SJCRH30 (cell line): ENCODE measurements at regions not wholly inside any gene's neighbourhood (a gene's known extent, or its start where the extent isn't known, plus 50 kb on each side); places are given as distances from the start of the nearest gene placed in this dataset.

Experiments
- DNase-seq, 2 experiments: peaks; one replicate each; pipeline ENCODE4 v3.0.0-alpha.2; 2015 to 2020
- H3K27ac ChIP-seq: fragments of 250-450 bp; sonication (Bioruptor Pico); 2 replicates; pipeline ENCODE4 v1.5.1; 2020; ENCODE audit warnings: mild to moderate bottlenecking, moderate library complexity
- H3K27me3 ChIP-seq: fragments of 250-450 bp; sonication (Bioruptor Pico); 2 replicates; pipeline ENCODE4 v1.5.1; 2020; ENCODE audit warnings: mild to moderate bottlenecking, moderate library complexity
- H3K36me3 ChIP-seq: fragments of 250-450 bp; sonication (Bioruptor Pico); 2 replicates; pipeline ENCODE4 v1.5.1; 2020; ENCODE audit warnings: mild to moderate bottlenecking, moderate library complexity
- H3K4me1 ChIP-seq: fragments of 250-450 bp; sonication (Bioruptor Pico); 2 replicates; pipeline ENCODE4 v1.5.1; 2020; ENCODE audit warnings: mild to moderate bottlenecking, moderate library complexity
- H3K4me3 ChIP-seq: fragments of 250-450 bp; sonication (Bioruptor Pico); 2 replicates; pipeline ENCODE4 v1.5.1; 2020; ENCODE audit warnings: mild to moderate bottlenecking, moderate library complexity
- H3K9me3 ChIP-seq: fragments of 250-450 bp; sonication (Bioruptor Pico); replicated peaks from 2 replicates; pipeline ENCODE4 v1.5.1; 2020; ENCODE audit warnings: mild to moderate bottlenecking, moderate library complexity

DNA sequence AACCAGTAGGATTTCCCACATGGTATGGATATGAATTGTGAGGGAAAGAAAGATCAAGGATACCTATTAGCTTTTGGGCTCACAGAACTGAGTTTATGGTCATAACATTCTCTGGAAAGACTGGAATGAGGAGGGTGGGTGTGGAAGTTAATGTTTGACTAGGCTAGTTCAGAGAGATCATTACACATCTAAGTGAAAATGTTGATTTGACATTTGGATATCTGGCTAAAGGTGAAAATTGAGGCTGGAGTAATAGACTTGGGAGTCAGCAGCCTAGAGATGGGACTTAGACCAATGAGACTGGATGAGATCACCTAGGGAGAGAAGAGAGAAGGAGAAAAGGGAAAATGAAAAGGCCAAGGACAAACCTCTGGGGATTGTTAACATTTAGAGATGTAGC is 437.3 kb downstream of the CCSER2 start:
- Histone ChIP-seq H3K36me3 (no peaks in the 10 kb centered on the region), H3K27me3 (no peaks in the 10 kb centered on the region), H3K27ac (no peak overlapping the region), H3K4me1 (no peaks in the 10 kb centered on the region), H3K9me3 (no peaks in the 10 kb centered on the region), H3K4me3 (no peak overlapping the region)
- DNase-seq = no peak

DNA sequence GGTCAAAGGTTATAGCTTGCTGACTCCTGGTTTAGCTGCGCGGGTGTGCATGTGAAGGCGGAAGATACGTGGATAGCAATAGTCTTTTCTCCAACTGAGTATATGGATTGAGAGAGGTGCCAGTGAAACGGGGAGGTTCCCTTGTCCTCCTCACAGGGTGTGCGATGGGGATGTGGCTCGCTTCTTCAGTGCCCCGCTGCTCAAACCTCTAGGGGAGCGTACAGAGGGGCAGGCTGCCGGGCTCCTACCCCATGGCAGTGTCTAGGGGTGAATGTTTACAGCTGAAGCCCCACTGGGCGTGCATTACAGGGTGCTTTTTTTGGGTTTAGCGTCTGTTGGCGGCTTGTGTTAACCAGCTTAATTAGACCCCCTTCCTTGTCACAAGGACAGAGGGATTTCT is 438.5 kb downstream of the CCSER2 start:
- no peaks in the 10 kb centered on the region for H3K4me1 ChIP-seq
- no peaks in the 10 kb centered on the region for H3K36me3 ChIP-seq
- no peaks in the 10 kb centered on the region for H3K9me3 ChIP-seq
- DNase-seq = no peak
- no peak overlapping the region for H3K4me3 ChIP-seq
- no peaks in the 10 kb centered on the region for H3K27me3 ChIP-seq
- H3K27ac ChIP-seq = no peak overlapping the region

GRCh38 chr10:84768132-84768531 is 439.7 kb downstream of the CCSER2 start:
- H3K4me3 ChIP-seq = no peak overlapping the region
- no peaks in the 10 kb centered on the region for H3K27me3 ChIP-seq
- no peaks in the 10 kb centered on the region for H3K36me3 ChIP-seq
- no peaks in the 10 kb centered on the region for H3K9me3 ChIP-seq
- no peaks in the 10 kb centered on the region for H3K4me1 ChIP-seq
- DNase-seq = no peak
- H3K27ac ChIP-seq = no peak overlapping the region

DNA sequence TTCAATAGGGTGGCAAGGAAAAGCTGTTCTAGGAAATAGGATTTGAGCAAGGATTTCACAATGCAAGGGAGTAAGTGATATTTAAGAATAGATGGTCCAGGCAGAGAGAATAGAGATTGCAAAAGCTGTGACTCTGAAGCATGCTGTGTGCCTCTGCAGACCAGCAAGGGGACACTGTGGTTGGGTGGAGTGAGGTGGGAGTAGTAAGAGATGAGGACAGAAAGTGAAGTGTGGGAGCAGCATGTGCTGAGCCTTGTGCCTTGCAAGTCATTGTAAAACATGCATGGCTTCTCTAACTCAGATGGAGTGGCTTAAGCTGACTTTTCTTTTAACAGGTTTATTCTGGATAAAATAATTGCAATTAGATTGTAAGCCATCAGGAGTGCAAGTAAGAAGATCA is 442.4 kb downstream of the CCSER2 start:
- Histone ChIP-seq H3K4me1 (no peaks in the 10 kb centered on the region), H3K4me3 (no peak overlapping the region), H3K9me3 (no peaks in the 10 kb centered on the region), H3K27me3 (no peaks in the 10 kb centered on the region), H3K36me3 (no peaks in the 10 kb centered on the region), H3K27ac (no peak overlapping the region)
- no peak for DNase-seq

DNA sequence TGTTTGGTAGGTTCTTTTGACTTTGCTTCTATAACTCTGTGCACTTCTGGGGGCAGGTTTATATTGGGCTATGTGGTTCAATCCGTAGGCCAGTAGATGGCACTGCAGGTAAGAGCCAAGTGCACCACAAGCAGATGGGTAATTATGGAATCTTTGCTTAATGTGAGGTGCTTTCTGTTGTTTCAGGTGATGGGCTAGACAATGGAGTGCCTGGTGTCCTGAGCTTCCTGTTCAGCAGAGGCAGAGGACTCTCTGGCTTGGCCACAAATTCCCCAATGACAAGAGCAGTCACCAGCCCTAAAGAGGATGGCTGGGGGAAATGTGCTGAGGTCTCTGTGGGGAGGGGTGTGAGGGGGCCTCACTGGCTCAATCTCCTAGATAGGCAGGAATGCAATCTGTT is 455.0 kb downstream of the CCSER2 start:
- Histone ChIP-seq H3K9me3 (no peaks in the 10 kb centered on the region), H3K4me3 (no peak overlapping the region), H3K27me3 (no peaks in the 10 kb centered on the region), H3K36me3 (no peaks in the 10 kb centered on the region), H3K27ac (no peak overlapping the region), H3K4me1 (no peaks in the 10 kb centered on the region)
- peak in 1 of 2 experiments; percentile 37 for DNase-seq

GRCh38 chr10:84783909-84784308 is 455.5 kb downstream of the CCSER2 start:
- no peak for DNase-seq
- Histone ChIP-seq H3K9me3 (no peaks in the 10 kb centered on the region), H3K36me3 (no peaks in the 10 kb centered on the region), H3K4me3 (no peak overlapping the region), H3K27me3 (no peaks in the 10 kb centered on the region), H3K4me1 (no peaks in the 10 kb centered on the region), H3K27ac (no peak overlapping the region)

- Histone ChIP-seq H3K36me3 (no peaks in the 10 kb centered on the region), H3K4me3 (no peak overlapping the region), H3K27ac (no peak overlapping the region), H3K4me1 (no peaks in the 10 kb centered on the region), H3K27me3 (no peaks in the 10 kb centered on the region), H3K9me3 (no peaks in the 10 kb centered on the region)
- DNase-seq = no peak
These were observed 456.4 kb downstream of the CCSER2 start for GRCh38 chr10:84784749-84785148.

- H3K4me3 ChIP-seq = no peak overlapping the region
- no peak for DNase-seq
- H3K9me3 ChIP-seq = no peaks in the 10 kb centered on the region
These were observed 460.6 kb downstream of the CCSER2 start for GRCh38 chr10:84789026-84789425.

GRCh38 chr10:84798312-84798711 is 469.9 kb downstream of the CCSER2 start:
- Histone ChIP-seq H3K4me1 (no peaks in the 10 kb centered on the region), H3K36me3 (no peaks in the 10 kb centered on the region)
- no peak for DNase-seq

More at GRCh38 chr10:84789026-84789425, 460.6 kb downstream of the CCSER2 start:
- Histone ChIP-seq H3K4me1 (no peaks in the 10 kb centered on the region), H3K27me3 (no peaks in the 10 kb centered on the region), H3K27ac (no peak overlapping the region), H3K36me3 (no peaks in the 10 kb centered on the region)

GRCh38 chr10:84801156-84801555 is 472.8 kb downstream of the CCSER2 start:
- Histone ChIP-seq H3K4me1 (no peaks in the 10 kb centered on the region), H3K27me3 (no peaks in the 10 kb centered on the region), H3K27ac (no peak overlapping the region), H3K9me3 (no peaks in the 10 kb centered on the region), H3K36me3 (no peaks in the 10 kb centered on the region), H3K4me3 (no peak overlapping the region)
- no peak for DNase-seq

More at GRCh38 chr10:84798312-84798711, 469.9 kb downstream of the CCSER2 start:
- Histone ChIP-seq H3K27ac (no peak overlapping the region), H3K9me3 (no peaks in the 10 kb centered on the region), H3K4me3 (no peak overlapping the region), H3K27me3 (no peaks in the 10 kb centered on the region)

- Histone ChIP-seq H3K27ac (no peak overlapping the region), H3K4me1 (no peaks in the 10 kb centered on the region), H3K27me3 (no peaks in the 10 kb centered on the region), H3K36me3 (no peaks in the 10 kb centered on the region), H3K4me3 (no peak overlapping the region), H3K9me3 (no peaks in the 10 kb centered on the region)
- no peak for DNase-seq
These were observed 473.5 kb downstream of the CCSER2 start for GRCh38 chr10:84801916-84802315.

DNA sequence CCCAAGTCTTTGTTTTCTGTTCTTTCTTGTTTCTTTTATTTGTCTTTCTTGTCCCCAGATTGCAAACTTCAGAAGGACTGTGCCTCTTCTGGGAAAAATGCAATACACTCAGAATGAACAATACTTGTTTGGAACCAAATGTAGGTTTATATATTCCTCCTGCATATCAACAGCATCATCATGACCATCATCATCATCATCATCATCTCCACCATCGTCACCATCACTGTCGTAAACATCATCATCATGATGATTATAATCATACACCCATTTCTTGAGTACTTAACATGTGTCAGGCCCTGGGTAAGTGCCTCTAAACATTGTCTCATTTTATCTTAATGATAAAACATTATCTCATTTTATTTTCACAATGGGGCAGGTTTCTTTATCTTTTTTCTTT is 476.8 kb downstream of the CCSER2 start:
- H3K27ac ChIP-seq = no peak overlapping the region
- no peaks in the 10 kb centered on the region for H3K36me3 ChIP-seq
- H3K27me3 ChIP-seq = no peaks in the 10 kb centered on the region

GRCh38 chr10:84811113-84811512 is 482.7 kb downstream of the CCSER2 start:
- no peaks in the 10 kb centered on the region for H3K4me1 ChIP-seq
- no peaks in the 10 kb centered on the region for H3K9me3 ChIP-seq
- H3K27me3 ChIP-seq = no peaks in the 10 kb centered on the region
- H3K4me3 ChIP-seq = no peak overlapping the region
- no peak for DNase-seq
- no peak overlapping the region for H3K27ac ChIP-seq
- no peaks in the 10 kb centered on the region for H3K36me3 ChIP-seq

More for the DNA sequence above, 476.8 kb downstream of the CCSER2 start:
- no peaks in the 10 kb centered on the region for H3K4me1 ChIP-seq
- DNase-seq = no peak
- no peak overlapping the region for H3K4me3 ChIP-seq
- no peaks in the 10 kb centered on the region for H3K9me3 ChIP-seq

DNA sequence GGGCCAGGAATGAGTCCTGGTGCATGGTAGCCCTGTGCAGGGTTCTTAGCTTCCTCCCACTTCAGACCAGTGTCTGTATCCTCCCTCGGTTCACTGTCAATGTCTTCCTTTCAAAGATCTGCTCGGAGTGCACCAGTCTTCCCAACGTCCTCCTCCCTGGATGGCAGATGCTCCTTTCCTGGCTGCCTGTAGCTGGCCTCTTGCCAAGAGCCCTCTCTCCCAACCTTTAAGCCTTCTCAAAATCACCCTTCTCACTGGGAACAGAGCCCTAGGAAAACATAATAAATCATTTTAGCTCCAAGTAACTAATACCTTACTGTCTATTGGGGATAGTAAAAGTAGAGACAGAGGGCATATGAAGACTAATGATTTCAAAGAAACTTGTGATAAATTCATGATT is 490.6 kb downstream of the CCSER2 start:
- no peaks in the 10 kb centered on the region for H3K36me3 ChIP-seq
- H3K27ac ChIP-seq = no peak overlapping the region
- H3K4me3 ChIP-seq = no peak overlapping the region
- H3K27me3 ChIP-seq = no peaks in the 10 kb centered on the region
- H3K9me3 ChIP-seq = no peaks in the 10 kb centered on the region
- H3K4me1 ChIP-seq = no peaks in the 10 kb centered on the region
- DNase-seq = peak in 1 of 2 experiments; percentile 8

DNA sequence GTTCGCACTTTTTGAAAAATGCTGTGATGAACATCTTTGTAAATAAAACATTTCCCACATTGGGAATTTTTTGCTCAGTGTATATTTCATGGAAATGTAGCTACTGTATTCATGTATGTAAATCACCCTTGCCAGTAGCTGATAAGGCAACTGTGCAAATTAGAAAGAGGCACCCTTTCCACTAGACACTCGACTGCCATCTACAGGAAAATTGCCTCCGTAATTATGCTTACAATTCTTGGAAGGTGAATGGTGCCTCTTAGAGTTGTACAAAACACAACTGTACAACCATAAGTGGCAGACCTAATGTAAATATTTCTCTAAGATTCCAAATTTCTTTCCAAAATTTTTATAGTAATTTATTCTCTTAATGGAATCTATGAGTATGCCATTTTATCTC is 491.7 kb downstream of the CCSER2 start:
- Histone ChIP-seq H3K27ac (no peak overlapping the region), H3K4me3 (no peak overlapping the region), H3K9me3 (no peaks in the 10 kb centered on the region), H3K4me1 (no peaks in the 10 kb centered on the region), H3K36me3 (no peaks in the 10 kb centered on the region), H3K27me3 (no peaks in the 10 kb centered on the region)
- DNase-seq = peak in 1 of 2 experiments; percentile 36

GRCh38 chr10:84820596-84820995 is 492.2 kb downstream of the CCSER2 start:
- DNase-seq = no peak
- no peak overlapping the region for H3K27ac ChIP-seq
- no peaks in the 10 kb centered on the region for H3K36me3 ChIP-seq
- no peak overlapping the region for H3K4me3 ChIP-seq
- no peaks in the 10 kb centered on the region for H3K27me3 ChIP-seq
- no peaks in the 10 kb centered on the region for H3K9me3 ChIP-seq
- H3K4me1 ChIP-seq = no peaks in the 10 kb centered on the region
